B cell (primary cell): ENCODE measurements at regions not wholly inside any gene's neighbourhood (a gene's known extent, or its start where the extent isn't known, plus 50 kb on each side); places are given as distances from the start of the nearest gene placed in this dataset.

Experiments used
- ATAC-seq: fragments of 200-7000 bp; cut with Tn5 transposase; one replicate; pipeline ENCODE4 v1.10.0; 2021; ENCODE audit warnings: low read depth, mild to moderate bottlenecking, moderate number of reproducible peaks, moderate library complexity
- CTCF ChIA-PET: fragments of 350-600 bp; sonication (Branson Sonifier 250); formaldehyde crosslinking; loops from one replicate; lab custom pipeline; 2021; ENCODE audit warnings: antibody characterized with exemption, inconsistent platforms; lab: Charles Lee
- POLR2A ChIA-PET: fragments of 350-600 bp; sonication (Branson Sonifier 250); formaldehyde crosslinking; loops from one replicate; lab custom pipeline; 2021; ENCODE audit warnings: antibody characterized with exemption; lab: Charles Lee
- DNase-seq: peaks from one replicate; pipeline ENCODE4 v3.0.0; 2013
- H2AFZ ChIP-seq: 2 replicates; pipeline ENCODE4 v1.6.1; 2012; ENCODE audit warnings: mild to moderate bottlenecking, low read depth, low read length; ENCODE audit not compliant: insufficient read depth, poor library complexity, severe bottlenecking
- H3K27ac ChIP-seq, 2 donors: 1 replicate in 1 of 2; 2 replicates in 1 of 2; pipeline ENCODE4 v1.5.1; 2012 to 2013; ENCODE audit warnings: low read length in 2 of 2, mild to moderate bottlenecking in 2 of 2, moderate library complexity in 1 of 2
- H3K27me3 ChIP-seq, 4 experiments: fragments of 200-600 bp in 1 of 4; sonication (generic) in 1 of 4; replicated peaks in 1 of 4; 1 replicate in 2 of 4; 2 replicates in 2 of 4; pipeline versions ENCODE4 v1.6.1 to v1.7.0; 2013 to 2016; ENCODE audit warnings: low read length in 3 of 4, mild to moderate bottlenecking in 2 of 4, mixed read lengths in 1 of 4, moderate library complexity in 1 of 4; ENCODE audit not compliant: insufficient read depth in 4 of 4, control insufficient read depth in 3 of 4; ENCODE audit errors: control extremely low read depth in 1 of 4
- H3K36me3 ChIP-seq, 2 experiments: replicated peaks in 1 of 2; 1 replicate in 1 of 2; 2 replicates in 1 of 2; pipeline versions ENCODE4 v1.6.1 to v1.7.1; 2013; ENCODE audit warnings: low read length in 1 of 2; ENCODE audit not compliant: insufficient read depth in 2 of 2, control insufficient read depth in 1 of 2; ENCODE audit errors: control extremely low read depth in 1 of 2, extremely low read depth in 1 of 2
- H3K4me1 ChIP-seq, 2 donors: fragments of 200-600 bp in 1 of 2; sonication (generic) in 1 of 2; 1 replicate in 1 of 2; 2 replicates in 1 of 2; pipeline versions ENCODE4 v1.5.1 to v1.6.1; 2013 to 2017; ENCODE audit warnings: low read length in 2 of 2; ENCODE audit not compliant: control insufficient read depth in 2 of 2, insufficient read depth in 2 of 2
- H3K4me2 ChIP-seq: replicated peaks from 2 replicates; pipeline ENCODE3; 2012; ENCODE audit warnings: mild to moderate bottlenecking, low read depth, low read length; ENCODE audit not compliant: poor library complexity, severe bottlenecking
- H3K4me3 ChIP-seq, 5 experiments: fragments of 200-600 bp in 1 of 5; sonication (generic) in 1 of 5; 1 replicate in 3 of 5; 2 replicates in 2 of 5; pipeline versions ENCODE4 v1.5.1 to v1.7.0; 2011 to 2016; ENCODE audit warnings: low read length in 4 of 5, mild to moderate bottlenecking in 4 of 5, low read depth in 2 of 5, control low read depth in 1 of 5, moderate library complexity in 1 of 5; ENCODE audit not compliant: insufficient read depth in 1 of 5; ENCODE audit errors: control extremely low read depth in 1 of 5, extremely low read depth in 1 of 5
- H3K79me2 ChIP-seq: fragments of 200-600 bp; sonication (generic); one replicate; pipeline ENCODE4 v1.6.0; 2016; ENCODE audit warnings: low read length; ENCODE audit not compliant: control insufficient read depth, insufficient read depth
- H3K9ac ChIP-seq: fragments of 200-600 bp; sonication (generic); 2 replicates; pipeline ENCODE4 v1.6.1; 2017; ENCODE audit warnings: mild to moderate bottlenecking, low read length, moderate library complexity
- H3K9me3 ChIP-seq, 3 donors: one replicate each; pipeline versions ENCODE4 v1.6.1 to v1.7.1; 2013; ENCODE audit warnings: low read length in 2 of 3; ENCODE audit not compliant: control insufficient read depth in 2 of 3, insufficient read depth in 1 of 3; ENCODE audit errors: control extremely low read depth in 1 of 3
- H4K20me1 ChIP-seq: 2 replicates; pipeline ENCODE4 v1.6.0; 2012; ENCODE audit warnings: mild to moderate bottlenecking, low read length; ENCODE audit not compliant: insufficient read depth, control insufficient read depth, poor library complexity, severe bottlenecking
- H3K27ac Mint-ChIP-seq: one replicate; pipeline ENCODE4 v1.8.0; 2021; ENCODE audit warnings: mixed read lengths
- H3K27me3 Mint-ChIP-seq: one replicate; pipeline ENCODE4 v1.8.0; 2021; ENCODE audit warnings: mixed read lengths
- H3K4me1 Mint-ChIP-seq: one replicate; pipeline ENCODE4 v1.8.0; 2021; ENCODE audit warnings: mixed read lengths
- H3K4me3 Mint-ChIP-seq: one replicate; pipeline ENCODE4 v1.8.0; 2021; ENCODE audit warnings: mixed read lengths
- H3K9me3 Mint-ChIP-seq: one replicate; pipeline ENCODE4 v1.8.0; 2022; ENCODE audit warnings: mixed read lengths; ENCODE audit not compliant: insufficient read depth
- EZH2 ChIP-seq: IDR thresholded peaks from 2 replicates; pipeline ENCODE4 v1.6.1; 2012; ENCODE audit warnings: borderline replicate concordance, low read depth, mild to moderate bottlenecking, moderate library complexity, low read length; ENCODE audit not compliant: insufficient read depth, poor library complexity, severe bottlenecking
- WGBS: methylation state at CpG from one replicate; pipeline ENCODE4 v1.1.5; 2013; ENCODE audit warnings: missing lambda C conversion rate; ENCODE audit not compliant: insufficient coverage; 5-methylcytosine and 5-hydroxymethylcytosine counted together
- intact Hi-C: fragments of 100-400 bp; cut with micrococcal nuclease; formaldehyde crosslinking; loops from one replicate; pipeline ENCODE4 v1.10.0; 2022
- TF ChIP-seq, protein P1 (sequence below): fragments of 200-600 bp; IDR thresholded peaks from one replicate; pipeline ENCODE4 v1.8.0; 2022; ENCODE audit warnings: antibody characterized with exemption, mild to moderate bottlenecking

GRCh38 chr15:29997499-29997898 lies 85.3 kb upstream of the GOLGA8J start:
- no peak overlapping the region for H2AFZ ChIP-seq
- no peaks in the 10 kb centered on the region for H3K79me2 ChIP-seq
- CTCF ChIA-PET: no interaction called here
- no peak overlapping the region for H3K27ac ChIP-seq
- Mint-ChIP-seq H3K4me3 (no peak overlapping the region), H3K9me3 (no peaks in the 10 kb centered on the region), H3K27ac (no peak overlapping the region), H3K4me1 (no peaks in the 10 kb centered on the region), H3K27me3 (no peaks in the 10 kb centered on the region)
- DNase-seq (no peak), ATAC-seq (no peak)
- no peaks in the 10 kb centered on the region for H4K20me1 ChIP-seq
- H3K9ac ChIP-seq: no peak overlapping the region
- no peaks in the 10 kb centered on the region for H3K27me3 ChIP-seq
- POLR2A ChIA-PET: no interaction called here
- no peak overlapping the region for H3K4me3 ChIP-seq
- H3K4me1 ChIP-seq: no peaks in the 10 kb centered on the region
- TF ChIP-seq, protein P1, sequence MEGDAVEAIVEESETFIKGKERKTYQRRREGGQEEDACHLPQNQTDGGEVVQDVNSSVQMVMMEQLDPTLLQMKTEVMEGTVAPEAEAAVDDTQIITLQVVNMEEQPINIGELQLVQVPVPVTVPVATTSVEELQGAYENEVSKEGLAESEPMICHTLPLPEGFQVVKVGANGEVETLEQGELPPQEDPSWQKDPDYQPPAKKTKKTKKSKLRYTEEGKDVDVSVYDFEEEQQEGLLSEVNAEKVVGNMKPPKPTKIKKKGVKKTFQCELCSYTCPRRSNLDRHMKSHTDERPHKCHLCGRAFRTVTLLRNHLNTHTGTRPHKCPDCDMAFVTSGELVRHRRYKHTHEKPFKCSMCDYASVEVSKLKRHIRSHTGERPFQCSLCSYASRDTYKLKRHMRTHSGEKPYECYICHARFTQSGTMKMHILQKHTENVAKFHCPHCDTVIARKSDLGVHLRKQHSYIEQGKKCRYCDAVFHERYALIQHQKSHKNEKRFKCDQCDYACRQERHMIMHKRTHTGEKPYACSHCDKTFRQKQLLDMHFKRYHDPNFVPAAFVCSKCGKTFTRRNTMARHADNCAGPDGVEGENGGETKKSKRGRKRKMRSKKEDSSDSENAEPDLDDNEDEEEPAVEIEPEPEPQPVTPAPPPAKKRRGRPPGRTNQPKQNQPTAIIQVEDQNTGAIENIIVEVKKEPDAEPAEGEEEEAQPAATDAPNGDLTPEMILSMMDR: no peak
- TF ChIP-seq EZH2: no peak
- intact Hi-C loops: no loop called here
- no peak overlapping the region for H3K4me2 ChIP-seq
- H3K36me3 ChIP-seq: no peaks in the 10 kb centered on the region
- 96% methylated on average over 4 of the region's 6 CpGs for WGBS
- H3K9me3 ChIP-seq: peaks cover 0 to 5% (median 0%) of the 10 kb centered on the region in 3 donors

DNA sequence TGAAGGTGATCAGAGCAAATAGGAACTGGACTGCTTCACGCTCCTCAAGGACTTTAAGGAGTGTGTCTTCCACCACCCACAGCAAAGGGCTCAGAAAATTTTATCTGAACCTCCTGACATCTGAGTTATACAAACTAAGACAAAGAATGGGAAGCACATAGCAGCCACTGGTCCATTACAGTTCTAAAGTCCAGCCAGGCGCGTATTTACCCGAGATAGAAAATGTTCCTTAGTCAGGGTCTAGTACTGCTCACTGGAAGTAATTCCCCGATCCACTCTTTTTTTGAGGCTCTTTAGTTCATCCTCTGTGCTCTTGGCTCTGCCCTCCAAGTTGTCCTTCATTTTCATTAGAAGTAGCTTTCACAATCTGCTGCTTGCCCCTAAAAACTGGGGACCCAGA lies 88.5 kb upstream of the GOLGA8J start:
- H3K4me1 ChIP-seq: no peaks in the 10 kb centered on the region
- no peaks in the 10 kb centered on the region for H4K20me1 ChIP-seq
- ChIA-PET CTCF (no interaction called here), POLR2A (no interaction called here)
- no peak overlapping the region for H2AFZ ChIP-seq
- H3K9ac ChIP-seq: no peak overlapping the region
- no peak overlapping the region for H3K4me2 ChIP-seq
- TF ChIP-seq, protein P1: no peak
- no peak for TF ChIP-seq EZH2
- intact Hi-C loops: no loop called here
- H3K36me3 ChIP-seq: no peaks in the 10 kb centered on the region
- ATAC-seq: no peak
- no peak for DNase-seq
- no peak overlapping the region for H3K27ac ChIP-seq
- Mint-ChIP-seq H3K4me3 (no peak overlapping the region), H3K4me1 (no peaks in the 10 kb centered on the region), H3K27ac (no peak overlapping the region), H3K9me3 (no peaks in the 10 kb centered on the region), H3K27me3 (no peaks in the 10 kb centered on the region)
- no peaks in the 10 kb centered on the region for H3K79me2 ChIP-seq
- H3K4me3 ChIP-seq: no peak overlapping the region
- peaks cover 0 to 5% (median 0%) of the 10 kb centered on the region in 3 donors for H3K9me3 ChIP-seq
- WGBS: 93% methylated on average over 5 of the region's 5 CpGs
- H3K27me3 ChIP-seq: no peaks in the 10 kb centered on the region
